Cerebellar nuclear complex (tissue), 1 donor: ENCODE measurements at regions not wholly inside any gene's neighbourhood (a gene's known extent, or its start where the extent isn't known, plus 50 kb on each side); places are given as distances from the start of the nearest gene placed in this dataset.
"Not testable (repeated sequence)": the region's sequence is repeated elsewhere in the genome, so short reads cannot be mapped to it uniquely, and the experiment has no call there.

ENCODE experiments used
- DNase-seq, 2 experiments: peaks; one replicate each; lab custom pipeline; 2025; lab: John Stamatoyannopoulos, UW

- no peak for DNase-seq
Observed at GRCh38 chr9:38126730-38127129, 57.7 kb upstream of the SHB start.

GRCh38 chr9:38125889-38126288, 56.9 kb upstream of the SHB start:
- no peak for DNase-seq

- not testable (repeated sequence) for DNase-seq
Observed at GRCh38 chr9:38123359-38123758, 54.3 kb upstream of the SHB start.

GRCh38 chr9:38120961-38121360, 51.9 kb upstream of the SHB start:
- no peak for DNase-seq

- no peak for DNase-seq
Observed at GRCh38 chr9:38119560-38120236, 50.7 kb upstream of the SHB start.

- no peak for DNase-seq
Observed at GRCh38 chr9:38118862-38119438, 49.9 kb upstream of the SHB start.
